ENCODE measurements at regions not wholly inside any gene's neighbourhood (a gene's known extent, or its start where the extent isn't known, plus 50 kb on each side); places are given as distances from the start of the nearest gene placed in this dataset.

DNA sequence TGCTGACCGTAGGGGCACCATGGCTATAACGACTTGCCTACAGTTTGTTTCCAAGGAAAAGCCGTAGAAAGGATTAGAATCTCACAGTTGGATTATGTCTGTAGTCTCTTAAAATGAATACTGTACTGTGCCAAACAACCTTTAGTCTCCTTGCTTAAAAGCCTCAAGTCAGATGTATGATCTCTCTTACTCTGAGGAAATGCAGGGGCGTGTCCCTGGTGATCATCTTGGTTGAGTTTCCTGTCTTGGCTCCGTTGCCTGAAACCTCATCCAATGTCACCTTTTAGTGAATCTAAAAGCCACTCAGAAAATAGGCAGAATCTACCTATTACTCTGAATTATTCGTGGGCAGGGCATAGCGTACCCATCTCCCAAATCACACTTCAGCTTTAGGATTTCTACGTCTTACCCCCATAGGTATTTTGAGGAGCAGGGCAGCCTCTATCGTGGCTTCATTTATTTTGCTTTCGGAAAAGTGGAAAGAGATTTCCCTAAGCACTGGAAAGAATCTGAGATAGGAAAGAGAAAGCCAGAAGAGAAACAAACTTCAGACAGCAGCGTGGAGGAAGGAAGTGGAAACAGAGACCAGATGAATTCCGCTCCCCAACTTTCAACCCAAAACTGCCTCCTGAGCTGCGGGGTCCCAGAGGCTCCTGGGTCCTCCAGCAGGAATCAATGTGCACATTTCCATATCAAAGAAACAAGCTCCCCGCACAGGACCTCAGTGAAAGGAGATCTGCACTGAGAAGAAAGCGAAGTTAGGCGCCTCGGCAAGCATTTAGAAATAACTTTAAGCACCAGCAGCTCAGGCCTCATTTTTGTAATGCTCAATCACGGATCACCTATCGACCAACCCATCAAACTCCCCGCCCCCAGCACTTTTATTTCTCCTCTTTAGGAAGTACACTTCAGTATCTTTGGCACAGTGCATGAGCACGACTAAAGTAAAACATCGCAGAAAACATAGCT lies 245.8 kb downstream of the ETS1 start:
- DNase-seq (ENCODE audit: low read depth), result no peak
- no peak for TF ChIP-seq CTCF (IDR thresholded peaks at IDR 0.05; ENCODE audit: low read length, missing control alignments)
- no peak overlapping the region for H3K4me3 ChIP-seq (replicated peaks; ENCODE audit: low read depth, low read length)

DNA sequence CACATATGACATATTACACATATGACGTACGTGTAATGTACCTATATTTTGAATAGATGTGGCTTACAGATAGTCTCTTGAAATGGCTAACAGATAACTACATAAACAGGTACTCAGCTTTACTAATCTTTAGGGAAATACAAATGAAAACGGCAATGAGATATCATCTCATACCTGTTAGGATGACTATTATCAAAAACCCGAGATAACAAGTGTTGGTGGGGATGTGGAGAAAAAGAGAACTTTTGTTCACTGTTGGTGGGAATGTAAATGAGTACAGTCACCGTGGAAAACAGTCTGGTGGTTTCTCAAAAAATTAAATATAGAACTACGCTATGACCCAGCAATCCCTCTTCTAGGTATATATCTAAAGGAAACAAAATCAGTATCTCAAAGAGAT lies 247.6 kb downstream of the ETS1 start:
- no peak for DNase-seq (ENCODE audit: low read depth)
- TF ChIP-seq CTCF (IDR thresholded peaks at IDR 0.05; ENCODE audit: low read length, missing control alignments), result no peak
- H3K4me3 ChIP-seq (replicated peaks; ENCODE audit: low read depth, low read length), result no peak overlapping the region

- H3K4me3 ChIP-seq (replicated peaks; ENCODE audit: low read depth, low read length), result no peak overlapping the region
- no peak for TF ChIP-seq CTCF (IDR thresholded peaks at IDR 0.05; ENCODE audit: low read length, missing control alignments)
- no peak for DNase-seq (ENCODE audit: low read depth)
These were observed 248.5 kb downstream of the ETS1 start for GRCh38 chr11:128338811-128339210.

DNA sequence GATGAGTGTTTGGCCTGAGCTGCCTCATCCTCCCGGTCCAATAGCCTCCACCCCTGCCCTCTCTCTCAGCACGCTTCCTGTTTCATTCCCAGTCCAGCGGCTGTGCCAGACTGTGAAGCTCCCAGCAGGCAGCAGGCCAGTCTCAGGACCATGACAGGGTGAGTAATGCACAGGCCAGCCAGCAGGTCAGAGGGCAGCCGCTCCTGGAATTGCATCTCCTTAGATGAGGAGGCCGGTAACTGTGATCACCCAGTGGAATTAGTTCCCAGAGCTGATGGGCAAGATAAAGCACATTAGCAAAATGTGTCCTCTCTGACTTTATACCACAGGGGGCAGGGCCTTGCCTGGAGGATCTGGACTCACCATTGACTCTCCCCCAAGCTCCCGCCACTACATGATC lies 251.2 kb downstream of the ETS1 start:
- peak; percentile 2 for TF ChIP-seq CTCF (IDR thresholded peaks at IDR 0.05; ENCODE audit: low read length, missing control alignments)

GRCh38 chr11:128335729-128336128 lies 251.6 kb downstream of the ETS1 start:
- TF ChIP-seq CTCF (IDR thresholded peaks at IDR 0.05; ENCODE audit: low read length, missing control alignments), result no peak
- DNase-seq (ENCODE audit: low read depth), result no peak
- no peak overlapping the region for H3K4me3 ChIP-seq (replicated peaks; ENCODE audit: low read depth, low read length)

More for the DNA sequence above, 251.2 kb downstream of the ETS1 start:
- DNase-seq (ENCODE audit: low read depth), result peak; percentile 84
- no peak overlapping the region for H3K4me3 ChIP-seq (replicated peaks; ENCODE audit: low read depth, low read length)

- no peak for TF ChIP-seq CTCF (IDR thresholded peaks at IDR 0.05; ENCODE audit: low read length, missing control alignments)
- DNase-seq (ENCODE audit: low read depth), result peak; percentile 83
- H3K4me3 ChIP-seq (replicated peaks; ENCODE audit: low read depth, low read length), result no peak overlapping the region
These were observed 252.9 kb downstream of the ETS1 start for GRCh38 chr11:128334311-128335044.

All from fibroblast of pulmonary artery (primary cell).